ENCODE measurements at regions not wholly inside any gene's neighbourhood (a gene's known extent, or its start where the extent isn't known, plus 50 kb on each side); places are given as distances from the start of the nearest gene placed in this dataset.

DNA sequence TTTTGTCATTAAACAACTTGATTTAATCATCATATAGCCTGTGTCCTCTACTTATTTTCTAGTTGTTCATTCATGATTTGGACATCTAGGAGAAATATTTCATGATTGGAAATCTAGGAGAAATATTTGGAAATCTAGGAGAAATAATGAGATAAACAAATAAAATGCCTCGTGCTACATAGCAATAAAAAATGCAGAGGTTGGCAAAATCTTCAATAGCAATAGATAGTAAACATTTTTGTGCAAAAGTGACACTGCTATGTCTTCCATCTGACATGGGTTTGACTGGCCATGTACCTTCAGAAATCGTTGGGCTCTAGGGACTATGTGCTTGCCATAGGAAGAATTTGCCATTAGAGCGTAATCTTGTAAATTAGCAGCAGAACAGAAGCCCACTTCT lies 1304.5 kb upstream of the ZEB2 start:
- H3K9me3 ChIP-seq (ENCODE audit: insufficient read depth, low read depth, low read length): no peaks in the 10 kb centered on the region
- no peak overlapping the region for H3K4me3 ChIP-seq (ENCODE audit: low read length)
- H3K27ac ChIP-seq (ENCODE audit: low read length): no peak overlapping the region
- no peak overlapping the region for H3K9ac ChIP-seq (ENCODE audit: low read depth, low read length)
- H3K36me3 ChIP-seq (ENCODE audit: insufficient read depth, low read depth, low read length): no peaks in the 10 kb centered on the region
- no peaks in the 10 kb centered on the region for H3K27me3 ChIP-seq (ENCODE audit: insufficient read depth, low read length)
- peaks cover 4% of the 10 kb centered on the region; the same call in 1 of the 2 replicates for H3K4me1 ChIP-seq (ENCODE audit: insufficient read depth, low read length)

DNA sequence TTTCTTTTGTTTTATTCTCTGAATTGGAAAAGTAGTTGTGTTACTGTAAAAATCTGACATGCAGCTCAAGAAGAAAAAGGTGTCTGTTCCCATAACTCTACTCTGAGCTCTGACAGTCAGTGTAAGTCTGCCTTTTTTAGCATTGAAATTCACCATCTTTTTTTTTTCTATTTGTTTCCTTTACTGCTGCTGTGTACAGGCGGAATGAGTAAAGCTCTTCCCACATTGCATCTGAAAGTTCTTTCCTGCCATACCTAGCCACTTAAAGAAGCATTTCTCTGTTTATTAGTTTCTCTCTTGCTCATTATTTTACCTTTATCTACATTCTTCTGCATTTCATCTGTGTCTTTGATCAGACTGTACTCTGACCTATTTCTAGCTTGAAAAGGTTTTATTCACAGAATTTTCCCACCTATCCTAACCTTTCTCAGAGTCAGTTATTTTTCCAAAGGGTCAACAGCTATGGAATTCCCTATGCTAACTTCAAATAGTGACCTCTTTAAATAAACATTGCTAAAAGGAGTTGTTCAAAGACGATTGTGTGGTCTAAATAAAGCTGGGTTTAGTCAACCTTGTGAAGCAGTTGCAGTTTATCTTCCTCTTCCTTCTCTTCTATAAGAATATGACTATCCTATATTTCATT lies 1303.1 kb upstream of the ZEB2 start:
- Histone ChIP-seq H3K27me3 (ENCODE audit: insufficient read depth, low read length) (no peaks in the 10 kb centered on the region), H3K9me3 (ENCODE audit: insufficient read depth, low read depth, low read length) (no peaks in the 10 kb centered on the region), H3K9ac (ENCODE audit: low read depth, low read length) (no peak overlapping the region), H3K4me3 (ENCODE audit: low read length) (no peak overlapping the region), H3K36me3 (ENCODE audit: insufficient read depth, low read depth, low read length) (no peaks in the 10 kb centered on the region), H3K27ac (ENCODE audit: low read length) (no peak overlapping the region), H3K4me1 (ENCODE audit: insufficient read depth, low read length) (peaks cover 4% of the 10 kb centered on the region; the same call in 1 of the 2 replicates)

DNA sequence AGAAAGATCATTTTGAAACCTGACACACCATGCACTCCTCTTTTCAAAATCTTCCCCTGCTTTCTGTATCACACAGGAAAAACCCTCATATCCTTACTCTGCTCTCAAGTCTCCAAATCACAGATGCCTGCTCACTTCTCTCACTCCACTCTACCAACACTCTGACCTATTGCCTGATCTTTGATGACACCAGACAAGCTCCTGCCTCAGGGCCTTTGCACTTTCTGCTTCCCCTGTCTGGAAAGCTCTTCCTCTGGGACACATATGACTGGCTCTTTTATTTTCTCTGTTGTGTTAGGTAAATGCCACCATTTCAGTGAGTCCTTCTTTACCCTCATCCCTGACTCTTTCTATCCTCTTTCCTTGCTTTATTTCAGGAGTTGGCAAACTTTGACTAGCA lies 1300.7 kb upstream of the ZEB2 start:
- no peaks in the 10 kb centered on the region for H3K36me3 ChIP-seq (ENCODE audit: insufficient read depth, low read depth, low read length)
- H3K4me3 ChIP-seq (ENCODE audit: low read length): no peak overlapping the region
- H3K9me3 ChIP-seq (ENCODE audit: insufficient read depth, low read depth, low read length): no peaks in the 10 kb centered on the region
- H3K27ac ChIP-seq (ENCODE audit: low read length): no peak overlapping the region
- H3K9ac ChIP-seq (ENCODE audit: low read depth, low read length): no peak overlapping the region
- peaks cover 4% of the 10 kb centered on the region; the same call in 1 of the 2 replicates for H3K4me1 ChIP-seq (ENCODE audit: insufficient read depth, low read length)
- no peaks in the 10 kb centered on the region for H3K27me3 ChIP-seq (ENCODE audit: insufficient read depth, low read length)

DNA sequence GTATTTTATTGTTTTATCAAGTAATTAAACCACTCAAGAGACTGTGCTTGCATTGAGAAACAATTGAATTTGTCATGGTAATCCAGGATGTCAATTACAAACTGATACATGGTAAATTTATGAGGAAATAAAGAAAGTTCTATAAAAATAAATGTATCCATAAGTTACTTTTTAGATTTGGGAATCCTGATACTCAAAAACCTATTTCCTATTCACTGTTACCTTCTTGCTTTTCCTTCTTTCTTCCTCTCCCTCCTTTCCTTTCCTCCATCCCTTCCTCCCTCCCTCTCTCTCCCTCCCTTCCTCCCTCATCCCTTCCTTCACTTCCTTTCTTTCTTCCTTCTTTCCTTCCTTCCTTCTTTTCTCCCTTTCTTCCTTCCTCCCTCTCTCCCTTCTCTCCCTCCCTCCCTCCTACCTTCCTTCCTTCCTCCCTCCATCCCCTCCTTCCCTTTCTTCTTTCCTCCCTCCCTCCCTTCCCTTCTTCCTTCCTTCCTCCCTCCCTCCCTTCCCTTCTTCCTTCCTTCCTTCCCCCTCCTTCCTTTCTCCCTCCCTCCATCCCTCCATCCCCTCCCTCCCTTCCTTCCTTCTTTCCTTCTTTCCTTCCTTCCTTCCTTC lies 1299.1 kb upstream of the ZEB2 start:
- peaks cover 1% of the 10 kb centered on the region; the same call in 1 of the 2 replicates for H3K4me1 ChIP-seq (ENCODE audit: insufficient read depth, low read length)
- H3K27me3 ChIP-seq (ENCODE audit: insufficient read depth, low read length): no peaks in the 10 kb centered on the region
- H3K9me3 ChIP-seq (ENCODE audit: insufficient read depth, low read depth, low read length): no peaks in the 10 kb centered on the region
- no peak overlapping the region for H3K27ac ChIP-seq (ENCODE audit: low read length)
- H3K9ac ChIP-seq (ENCODE audit: low read depth, low read length): no peak overlapping the region
- no peak overlapping the region for H3K4me3 ChIP-seq (ENCODE audit: low read length)
- no peaks in the 10 kb centered on the region for H3K36me3 ChIP-seq (ENCODE audit: insufficient read depth, low read depth, low read length)

DNA sequence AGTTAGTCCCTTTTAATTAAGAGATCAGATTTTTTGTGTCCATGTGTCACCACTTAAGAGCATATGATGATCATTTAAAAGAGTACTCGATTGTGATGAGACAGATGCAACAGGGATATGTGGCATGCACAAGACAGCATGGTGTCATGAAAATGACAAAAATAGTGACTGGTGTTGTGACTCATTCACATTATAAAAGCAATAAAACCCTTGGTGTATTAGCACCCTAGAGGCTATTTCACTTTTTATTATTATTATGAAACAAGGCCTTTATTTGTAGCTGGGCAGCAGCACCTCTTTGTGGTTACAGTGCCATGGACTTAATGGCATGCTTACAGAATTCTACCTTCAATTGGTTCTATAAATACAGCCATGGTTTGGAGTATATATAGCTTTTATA lies 1296.0 kb upstream of the ZEB2 start:
- Histone ChIP-seq H3K9ac (ENCODE audit: low read depth, low read length) (no peak overlapping the region), H3K9me3 (ENCODE audit: insufficient read depth, low read depth, low read length) (no peaks in the 10 kb centered on the region), H3K4me1 (ENCODE audit: insufficient read depth, low read length) (no peaks in the 10 kb centered on the region; the same call in 1 of the 2 replicates), H3K27ac (ENCODE audit: low read length) (no peak overlapping the region), H3K27me3 (ENCODE audit: insufficient read depth, low read length) (no peaks in the 10 kb centered on the region), H3K4me3 (ENCODE audit: low read length) (no peak overlapping the region), H3K36me3 (ENCODE audit: insufficient read depth, low read depth, low read length) (no peaks in the 10 kb centered on the region)

DNA sequence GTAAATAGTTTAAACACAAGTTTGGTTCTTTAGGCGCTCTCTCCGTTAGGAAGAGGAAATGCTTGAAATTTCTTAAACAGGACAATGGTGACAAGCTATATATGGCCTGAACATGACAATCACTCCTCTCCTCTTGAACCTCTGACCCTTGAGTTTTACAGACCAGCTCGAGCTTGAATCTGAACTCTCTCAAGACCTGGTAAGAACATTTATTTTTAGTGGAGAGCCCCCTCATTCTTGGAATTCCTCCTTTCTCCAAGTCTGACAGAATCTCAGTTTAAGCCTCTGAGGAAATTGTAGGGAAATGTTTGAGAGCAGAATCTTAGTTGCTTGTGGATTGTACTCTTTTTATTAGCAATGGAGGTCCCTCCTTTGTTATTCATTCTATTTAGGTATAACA lies 1293.6 kb upstream of the ZEB2 start:
- Histone ChIP-seq H3K9ac (ENCODE audit: low read depth, low read length) (no peak overlapping the region), H3K27me3 (ENCODE audit: insufficient read depth, low read length) (no peaks in the 10 kb centered on the region), H3K4me3 (ENCODE audit: low read length) (no peak overlapping the region), H3K9me3 (ENCODE audit: insufficient read depth, low read depth, low read length) (no peaks in the 10 kb centered on the region), H3K4me1 (ENCODE audit: insufficient read depth, low read length) (no peaks in the 10 kb centered on the region; the same call in 1 of the 2 replicates), H3K36me3 (ENCODE audit: insufficient read depth, low read depth, low read length) (no peaks in the 10 kb centered on the region), H3K27ac (ENCODE audit: low read length) (no peak overlapping the region)

DNA sequence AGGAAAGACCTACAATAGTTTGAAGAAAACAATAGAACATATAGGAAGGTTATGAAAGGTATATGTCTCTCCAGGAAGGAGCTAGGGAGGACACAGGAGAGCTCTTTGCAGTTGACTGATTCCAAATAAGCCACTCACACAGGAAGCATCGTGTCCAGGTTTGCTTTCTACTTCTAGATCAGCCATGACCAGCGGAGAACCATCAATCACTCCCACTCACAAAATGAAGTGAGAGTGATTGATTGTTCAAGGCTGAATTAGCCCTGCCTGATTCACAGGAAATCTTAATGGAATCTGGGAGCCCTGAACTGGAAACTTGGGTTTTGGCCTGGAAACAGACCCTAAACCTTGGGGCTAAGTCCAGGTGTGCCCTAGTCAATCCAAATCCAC lies 1292.2 kb upstream of the ZEB2 start:
- no peaks in the 10 kb centered on the region for H3K27me3 ChIP-seq (ENCODE audit: insufficient read depth, low read length)

DNA sequence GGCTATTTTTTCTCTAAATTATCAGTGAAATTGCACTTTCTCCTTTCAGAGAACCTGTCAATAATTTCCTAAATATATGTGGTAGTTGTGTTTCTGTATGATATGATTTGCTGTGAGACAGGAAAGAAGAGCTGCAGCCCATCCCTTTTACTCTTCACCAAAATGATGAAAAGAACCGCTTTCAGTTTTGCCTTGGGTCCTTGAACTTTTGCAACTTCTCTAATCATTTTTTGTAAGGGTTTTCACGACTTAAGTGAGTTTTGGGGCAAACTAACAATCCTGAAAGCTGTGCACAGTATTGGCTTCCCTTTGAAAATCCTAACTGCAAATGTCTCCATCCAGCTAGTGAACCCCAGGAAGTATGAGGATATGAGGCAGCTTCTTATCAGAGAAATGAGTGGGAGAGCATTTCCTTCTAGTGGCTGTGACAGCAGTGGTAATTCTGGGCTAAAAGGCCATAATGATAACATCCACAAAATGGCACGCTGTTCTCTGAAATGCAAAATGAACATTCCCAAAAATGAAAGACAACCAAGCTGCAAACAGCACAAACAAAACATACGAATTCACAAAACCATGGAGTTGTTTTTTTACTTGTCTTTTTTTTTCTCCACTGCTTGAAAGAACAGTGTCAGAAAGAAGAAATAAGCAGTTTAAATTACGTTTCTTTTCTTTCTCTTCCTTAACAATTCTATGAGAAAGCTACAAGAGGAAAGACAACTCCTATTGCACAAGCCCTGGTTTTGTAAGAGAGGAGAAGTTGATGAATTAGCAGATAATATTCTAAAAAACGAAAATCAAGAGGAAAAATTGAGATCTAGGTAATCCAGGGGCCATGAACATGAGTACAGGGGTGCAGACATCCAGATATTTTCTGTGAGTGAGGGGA lies 1291.6 kb upstream of the ZEB2 start:
- no peaks in the 10 kb centered on the region for H3K9me3 ChIP-seq (ENCODE audit: insufficient read depth, low read depth, low read length)
- H3K9ac ChIP-seq (ENCODE audit: low read depth, low read length): no peak overlapping the region
- H3K27ac ChIP-seq (ENCODE audit: low read length): no peak overlapping the region
- no peaks in the 10 kb centered on the region; the same call in 1 of the 2 replicates for H3K4me1 ChIP-seq (ENCODE audit: insufficient read depth, low read length)
- H3K4me3 ChIP-seq (ENCODE audit: low read length): no peak overlapping the region
- H3K27me3 ChIP-seq (ENCODE audit: insufficient read depth, low read length): no peaks in the 10 kb centered on the region
- no peaks in the 10 kb centered on the region for H3K36me3 ChIP-seq (ENCODE audit: insufficient read depth, low read depth, low read length)

More for the DNA sequence above, 1292.2 kb upstream of the ZEB2 start:
- H3K4me1 ChIP-seq (ENCODE audit: insufficient read depth, low read length): no peaks in the 10 kb centered on the region; the same call in 1 of the 2 replicates
- H3K36me3 ChIP-seq (ENCODE audit: insufficient read depth, low read depth, low read length): no peaks in the 10 kb centered on the region
- no peaks in the 10 kb centered on the region for H3K9me3 ChIP-seq (ENCODE audit: insufficient read depth, low read depth, low read length)
- H3K9ac ChIP-seq (ENCODE audit: low read depth, low read length): no peak overlapping the region
- no peak overlapping the region for H3K27ac ChIP-seq (ENCODE audit: low read length)
- H3K4me3 ChIP-seq (ENCODE audit: low read length): no peak overlapping the region

DNA sequence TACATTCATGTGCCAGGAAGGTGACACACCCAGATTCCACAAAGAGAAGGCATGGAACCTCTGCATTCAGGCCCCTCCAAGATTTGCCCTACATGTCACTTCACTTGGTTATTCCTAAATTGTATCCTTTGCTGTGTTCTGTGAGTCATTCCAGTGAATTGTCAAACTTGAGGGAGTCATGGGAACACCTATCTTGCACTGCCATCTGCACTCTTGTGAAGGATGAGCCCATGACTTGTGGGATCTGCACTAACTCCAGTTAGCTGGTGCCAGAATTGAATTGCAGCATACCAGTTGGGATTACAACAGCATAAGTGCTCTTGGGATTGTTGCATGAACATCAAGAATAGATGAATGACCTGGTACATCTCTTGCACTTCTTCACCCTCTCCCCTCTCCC lies 1288.0 kb upstream of the ZEB2 start:
- Histone ChIP-seq H3K9ac (ENCODE audit: low read depth, low read length) (no peak overlapping the region), H3K4me3 (ENCODE audit: low read length) (no peak overlapping the region), H3K27ac (ENCODE audit: low read length) (no peak overlapping the region), H3K27me3 (ENCODE audit: insufficient read depth, low read length) (no peaks in the 10 kb centered on the region), H3K36me3 (ENCODE audit: insufficient read depth, low read depth, low read length) (no peaks in the 10 kb centered on the region), H3K4me1 (ENCODE audit: insufficient read depth, low read length) (no peaks in the 10 kb centered on the region), H3K9me3 (ENCODE audit: insufficient read depth, low read depth, low read length) (no peaks in the 10 kb centered on the region)

DNA sequence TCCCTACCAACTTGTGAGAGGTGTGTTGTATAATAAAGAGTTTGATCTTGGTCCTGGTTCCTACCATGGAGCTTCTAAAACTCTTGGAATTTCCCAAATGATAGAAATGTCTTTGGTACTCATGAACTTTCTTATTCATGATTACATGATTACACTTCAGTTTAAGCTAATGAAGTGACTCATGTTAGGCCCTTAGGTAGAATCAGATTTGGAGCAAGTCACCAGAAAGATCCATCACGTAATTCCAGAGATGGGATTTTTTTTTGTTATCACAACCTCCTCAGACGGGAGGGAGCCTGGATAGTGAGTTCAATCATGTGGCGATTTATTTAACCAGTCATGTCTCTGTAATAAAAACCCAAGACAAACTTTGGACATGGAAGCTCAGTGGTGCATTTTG lies 1287.6 kb upstream of the ZEB2 start:
- Histone ChIP-seq H3K4me3 (ENCODE audit: low read length) (no peak overlapping the region), H3K27ac (ENCODE audit: low read length) (no peak overlapping the region), H3K4me1 (ENCODE audit: insufficient read depth, low read length) (no peaks in the 10 kb centered on the region), H3K9me3 (ENCODE audit: insufficient read depth, low read depth, low read length) (no peaks in the 10 kb centered on the region), H3K27me3 (ENCODE audit: insufficient read depth, low read length) (no peaks in the 10 kb centered on the region), H3K36me3 (ENCODE audit: insufficient read depth, low read depth, low read length) (no peaks in the 10 kb centered on the region), H3K9ac (ENCODE audit: low read depth, low read length) (no peak overlapping the region)

DNA sequence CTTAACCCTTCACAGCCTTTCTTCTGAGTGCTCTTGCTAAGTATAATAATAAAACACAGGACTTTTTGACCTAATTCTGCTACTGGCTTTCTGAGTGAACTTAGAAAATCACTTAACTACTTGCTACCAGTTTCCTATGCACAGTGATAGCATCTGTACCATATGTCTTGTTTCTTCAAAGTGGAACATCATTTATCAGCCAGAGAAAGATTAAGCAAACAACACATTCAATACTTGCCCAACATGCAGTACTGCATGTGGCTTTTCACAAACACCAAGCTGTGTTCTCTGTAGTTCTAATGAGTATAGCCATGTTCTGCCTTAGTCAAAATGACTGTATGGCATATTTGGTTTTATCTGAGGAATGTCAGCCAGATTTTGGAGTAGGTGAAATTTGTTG lies 1286.6 kb upstream of the ZEB2 start:
- no peak overlapping the region for H3K4me3 ChIP-seq (ENCODE audit: low read length)
- H3K4me1 ChIP-seq (ENCODE audit: insufficient read depth, low read length): no peaks in the 10 kb centered on the region
- no peaks in the 10 kb centered on the region for H3K27me3 ChIP-seq (ENCODE audit: insufficient read depth, low read length)
- no peak overlapping the region for H3K27ac ChIP-seq (ENCODE audit: low read length)
- no peaks in the 10 kb centered on the region for H3K9me3 ChIP-seq (ENCODE audit: insufficient read depth, low read depth, low read length)
- H3K9ac ChIP-seq (ENCODE audit: low read depth, low read length): no peak overlapping the region
- H3K36me3 ChIP-seq (ENCODE audit: insufficient read depth, low read depth, low read length): no peaks in the 10 kb centered on the region
